IPS-20b (cell line): ENCODE measurements at regions not wholly inside any gene's neighbourhood (a gene's known extent, or its start where the extent isn't known, plus 50 kb on each side); places are given as distances from the start of the nearest gene placed in this dataset.
"Not testable (repeated sequence)": the region's sequence is repeated elsewhere in the genome, so short reads cannot be mapped to it uniquely, and the experiment has no call there.

Source experiments
- H3K27ac ChIP-seq: one replicate; pipeline ENCODE4 v1.5.1; 2013; ENCODE audit warnings: low read length
- H3K27me3 ChIP-seq: 2 replicates; pipeline ENCODE4 v1.6.1; 2013; ENCODE audit warnings: mild to moderate bottlenecking, low read length, inconsistent platforms; ENCODE audit not compliant: insufficient read depth
- H3K36me3 ChIP-seq: 2 replicates; pipeline ENCODE4 v1.6.1; 2013; ENCODE audit warnings: low read depth, mild to moderate bottlenecking, inconsistent platforms, low read length, moderate library complexity; ENCODE audit not compliant: insufficient read depth
- H3K4me1 ChIP-seq: 2 replicates; pipeline ENCODE4 v1.6.1; 2013; ENCODE audit warnings: mild to moderate bottlenecking, control low read depth, inconsistent platforms, low read length, moderate library complexity; ENCODE audit not compliant: insufficient read depth
- H3K4me3 ChIP-seq: 2 replicates; pipeline ENCODE4 v1.5.1; 2013; ENCODE audit warnings: mild to moderate bottlenecking, low read length, inconsistent platforms
- H3K9ac ChIP-seq: 2 replicates; pipeline ENCODE4 v1.6.1; 2013; ENCODE audit warnings: low read depth, mild to moderate bottlenecking, inconsistent platforms, low read length, moderate library complexity
- H3K9me3 ChIP-seq: 2 replicates; pipeline ENCODE4 v1.6.1; 2013; ENCODE audit warnings: mild to moderate bottlenecking, low read depth, low read length, inconsistent platforms; ENCODE audit not compliant: insufficient read depth

DNA sequence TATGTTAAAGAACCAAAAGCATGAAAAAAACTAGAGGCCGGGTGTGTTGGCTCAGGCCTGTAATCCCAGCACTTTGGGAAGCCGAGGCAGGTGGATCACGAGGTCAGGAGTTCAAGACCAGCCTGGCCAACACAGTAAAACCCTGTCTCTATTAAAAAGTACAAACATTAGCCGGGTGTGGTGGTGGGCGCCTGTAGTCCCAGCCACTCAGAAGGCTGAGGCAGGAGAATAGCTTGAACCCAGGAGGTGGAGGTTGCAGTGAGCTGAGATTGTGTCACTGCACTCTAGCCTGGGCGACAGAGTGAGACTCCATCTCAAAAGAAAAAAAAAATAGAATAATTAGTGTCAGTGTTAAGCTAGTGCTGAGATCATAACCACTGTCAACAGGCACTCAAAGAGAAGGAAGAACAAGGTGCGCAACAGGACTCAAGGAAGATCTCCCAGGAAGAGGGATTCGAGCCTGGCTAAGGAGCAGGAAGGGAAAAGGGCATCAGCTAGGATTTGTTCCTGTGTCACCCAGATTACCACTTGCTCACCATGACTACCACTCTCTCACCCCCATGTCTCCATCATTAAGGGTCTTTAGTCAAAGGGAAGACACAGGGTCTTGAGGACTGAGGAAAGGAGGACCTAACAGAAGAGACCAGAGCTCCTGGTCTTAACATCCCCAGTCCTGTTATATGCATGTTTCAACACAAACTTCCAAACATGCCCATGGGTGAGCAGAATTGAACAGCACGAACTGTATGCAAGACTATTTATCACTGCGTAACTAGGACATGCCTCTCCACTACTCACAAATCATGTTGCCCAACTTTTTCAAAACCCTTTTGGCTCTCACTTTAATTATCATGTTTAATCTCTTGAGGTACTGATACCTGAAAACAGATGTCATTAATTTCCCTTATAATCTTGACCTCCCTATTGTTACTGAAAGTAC lies 88.3 kb upstream of the PLEKHM1 start:
- no peak overlapping the region for H3K9ac ChIP-seq
- H3K4me1 ChIP-seq = peaks cover 11% of the 10 kb centered on the region
- peaks cover 48% of the 10 kb centered on the region for H3K36me3 ChIP-seq
- no peak overlapping the region for H3K4me3 ChIP-seq
- no peak overlapping the region for H3K27ac ChIP-seq
- no peaks in the 10 kb centered on the region for H3K9me3 ChIP-seq
- no peaks in the 10 kb centered on the region for H3K27me3 ChIP-seq

DNA sequence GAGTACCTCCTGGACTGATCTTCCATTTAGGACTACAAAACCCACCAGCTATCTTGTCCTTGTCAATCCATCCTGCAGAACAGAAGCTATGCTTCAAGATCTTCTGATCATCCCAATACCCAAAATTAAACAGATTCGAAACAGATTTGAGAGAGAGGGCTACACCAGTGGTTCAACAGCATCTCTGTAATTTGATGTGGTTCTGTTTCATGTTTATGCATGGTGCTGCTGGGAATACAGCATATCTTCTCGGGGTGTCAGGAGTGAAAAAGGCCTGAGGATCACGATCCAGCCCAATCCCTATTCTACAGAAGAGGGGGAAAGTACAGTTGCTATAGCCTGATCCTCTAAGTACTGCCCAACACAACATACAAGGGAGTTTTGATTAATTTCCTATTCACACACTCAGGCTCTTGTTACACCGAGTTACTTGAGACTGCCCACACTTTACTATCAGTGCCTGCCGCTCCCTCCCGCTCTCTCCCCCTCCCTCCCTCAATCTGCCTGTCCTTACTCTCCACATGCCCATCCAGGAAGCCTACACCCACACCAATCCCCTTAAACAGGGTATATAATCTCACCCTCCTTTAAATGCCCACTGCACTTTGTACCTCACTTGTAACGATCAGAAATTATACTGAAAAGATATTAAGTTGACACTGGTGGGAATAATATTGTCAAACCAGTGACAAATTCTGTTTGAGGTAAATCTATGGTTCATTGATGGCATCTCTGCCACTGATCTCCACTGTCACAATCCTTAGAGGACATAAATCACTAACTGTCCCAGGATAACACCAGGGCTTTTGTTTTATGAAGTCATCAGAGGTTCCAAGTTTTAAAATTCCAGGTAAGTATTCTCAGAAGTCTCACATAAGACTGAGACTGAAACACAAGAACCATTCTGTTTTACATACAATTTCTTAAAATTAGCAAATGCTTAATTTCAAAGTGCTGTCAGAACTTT lies 89.3 kb upstream of the PLEKHM1 start:
- H3K27me3 ChIP-seq = no peaks in the 10 kb centered on the region
- peaks cover 11% of the 10 kb centered on the region for H3K4me1 ChIP-seq
- no peaks in the 10 kb centered on the region for H3K9me3 ChIP-seq
- H3K9ac ChIP-seq = no peak overlapping the region
- H3K4me3 ChIP-seq = no peak overlapping the region
- H3K27ac ChIP-seq = no peak overlapping the region
- H3K36me3 ChIP-seq = peaks cover 42% of the 10 kb centered on the region

DNA sequence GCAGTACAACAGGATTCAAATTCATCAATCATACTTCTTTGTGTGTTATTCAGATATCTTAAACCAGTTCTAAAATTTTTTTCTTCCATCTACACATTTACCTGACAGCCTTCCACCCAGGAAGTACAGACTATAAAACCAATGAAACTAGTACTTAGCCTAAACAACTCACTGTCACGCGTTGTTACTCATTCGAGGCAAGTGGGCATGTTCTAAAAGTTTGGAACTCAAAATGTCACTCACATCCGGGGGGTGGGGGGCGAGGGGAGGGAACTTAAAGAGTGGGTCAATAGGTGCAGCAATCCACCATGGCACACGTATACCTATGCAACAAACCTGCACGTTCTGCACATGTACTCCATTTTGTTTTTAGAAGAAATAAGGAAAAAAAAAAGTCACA lies 90.4 kb upstream of the PLEKHM1 start:
- H3K27me3 ChIP-seq = no peaks in the 10 kb centered on the region
- no peak overlapping the region for H3K27ac ChIP-seq
- no peak overlapping the region for H3K9ac ChIP-seq
- H3K36me3 ChIP-seq = peaks cover 39% of the 10 kb centered on the region
- H3K4me1 ChIP-seq = peaks cover 11% of the 10 kb centered on the region
- no peaks in the 10 kb centered on the region for H3K9me3 ChIP-seq
- H3K4me3 ChIP-seq = no peak overlapping the region

DNA sequence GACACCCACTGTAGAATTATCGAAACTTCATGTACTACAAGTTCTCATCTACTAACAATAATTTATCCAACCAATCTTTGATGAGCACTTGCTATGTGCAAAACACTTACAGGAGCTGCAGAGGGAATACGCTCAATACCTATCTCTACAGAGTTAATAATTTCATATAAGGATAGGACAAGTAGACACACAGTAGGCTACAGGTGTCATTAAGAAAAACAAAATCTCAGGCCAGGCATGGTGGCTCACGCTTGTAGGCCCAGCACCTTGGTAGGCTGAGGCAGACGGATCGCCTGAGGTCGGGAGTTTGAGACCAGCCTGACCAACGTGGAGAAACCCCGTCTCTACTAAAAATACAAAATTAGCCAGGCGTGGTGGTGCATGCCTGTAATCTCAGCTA lies 91.3 kb upstream of the PLEKHM1 start:
- Histone ChIP-seq H3K4me3 (no peak overlapping the region), H3K9ac (no peak overlapping the region), H3K27me3 (no peaks in the 10 kb centered on the region), H3K4me1 (peaks cover 11% of the 10 kb centered on the region), H3K36me3 (peaks cover 32% of the 10 kb centered on the region), H3K27ac (no peak overlapping the region), H3K9me3 (no peaks in the 10 kb centered on the region)

DNA sequence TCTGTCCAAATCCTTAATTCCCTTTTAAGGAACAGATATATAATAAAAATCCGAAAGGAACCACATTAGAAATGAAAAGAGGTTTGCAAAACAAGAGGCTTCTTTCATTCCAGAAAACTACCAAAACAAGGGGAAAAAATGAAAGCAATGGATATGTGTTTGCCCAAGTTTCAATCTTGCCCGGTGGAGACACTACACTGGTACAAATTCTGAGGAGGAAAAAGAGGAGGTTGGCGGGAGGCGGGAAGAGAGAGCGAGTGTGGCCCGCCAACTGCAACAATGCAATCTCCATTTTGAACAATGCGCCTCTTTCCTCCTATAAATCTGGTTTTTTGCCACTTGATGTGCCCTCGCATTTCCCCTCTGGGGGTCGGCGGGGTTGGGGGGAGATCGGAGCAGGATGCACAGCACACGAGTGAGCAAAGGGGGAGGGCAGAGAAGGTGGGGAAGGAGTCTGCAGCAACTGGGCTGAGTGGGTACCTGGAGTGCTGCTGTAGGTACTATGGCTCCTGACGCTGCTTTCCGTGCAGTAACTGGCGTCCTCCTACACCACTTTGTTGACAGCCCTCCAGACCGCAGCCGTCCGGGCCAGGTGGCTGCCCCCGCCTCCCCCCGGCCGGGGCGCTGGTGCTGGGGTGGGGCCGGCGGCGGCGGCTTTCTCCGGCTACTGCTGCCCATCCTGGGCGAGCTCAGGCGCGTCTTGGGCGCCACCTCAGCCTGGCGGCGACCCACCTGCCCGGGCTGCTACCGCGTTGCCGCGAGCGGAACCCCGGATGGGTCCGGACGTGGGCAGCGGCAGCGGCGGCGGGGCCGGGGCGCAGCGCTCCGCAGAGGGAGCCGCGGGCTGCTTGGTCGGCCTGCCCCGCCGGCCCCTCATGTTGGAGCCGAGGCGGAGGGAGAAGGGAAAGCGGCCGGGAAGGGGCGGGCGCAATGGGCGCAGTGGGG lies 93.8 kb upstream of the PLEKHM1 start:
- Histone ChIP-seq H3K4me3 (peak overlapping the region; percentile 78), H3K27me3 (no peaks in the 10 kb centered on the region), H3K4me1 (peaks cover 10% of the 10 kb centered on the region), H3K36me3 (peaks cover 24% of the 10 kb centered on the region), H3K9ac (peak overlapping the region; percentile 98), H3K9me3 (no peaks in the 10 kb centered on the region), H3K27ac (peak overlapping the region; percentile 64)

DNA sequence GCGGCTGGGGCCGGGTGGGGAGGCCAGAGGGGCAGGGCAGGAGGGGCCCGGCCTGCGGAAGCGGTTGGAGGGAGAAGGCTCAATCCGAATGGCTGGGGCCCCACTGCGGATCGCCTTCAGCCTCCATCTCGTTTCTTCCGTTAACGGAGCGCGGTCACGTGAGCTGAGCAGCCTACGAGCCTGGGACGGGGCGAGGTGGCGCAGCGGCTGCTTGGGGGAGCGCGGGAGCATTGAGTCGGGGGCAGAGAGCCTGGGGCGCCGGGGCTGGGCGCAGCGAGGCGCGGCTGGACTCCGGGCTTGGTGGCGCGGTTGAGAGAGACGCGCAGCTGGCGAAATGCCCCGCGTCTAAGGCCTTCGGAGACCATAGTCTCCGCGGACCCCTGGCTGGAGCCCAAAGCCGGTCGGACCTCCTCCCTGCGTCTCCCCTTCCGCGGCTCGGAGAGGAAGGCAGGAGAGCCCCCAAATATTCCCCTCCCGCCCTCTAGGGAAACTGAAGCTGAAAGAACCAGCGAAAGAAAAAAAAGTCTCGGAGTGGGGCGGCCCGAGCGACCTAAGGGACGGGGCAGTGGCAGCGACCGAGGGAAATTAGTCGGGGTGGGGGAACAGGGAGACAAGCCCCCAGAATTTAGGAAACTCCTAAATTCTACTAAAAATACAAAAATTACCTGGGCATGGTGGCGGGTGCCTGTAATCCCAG lies 94.7 kb upstream of the PLEKHM1 start:
- not testable (repeated sequence) for H3K27me3 ChIP-seq, H3K9me3 ChIP-seq, H3K27ac ChIP-seq, H3K4me1 ChIP-seq
- peak overlapping the region; percentile 98 for H3K9ac ChIP-seq
- peak overlapping the region; percentile 78 for H3K4me3 ChIP-seq
- peaks cover 21% of the 10 kb centered on the region for H3K36me3 ChIP-seq

DNA sequence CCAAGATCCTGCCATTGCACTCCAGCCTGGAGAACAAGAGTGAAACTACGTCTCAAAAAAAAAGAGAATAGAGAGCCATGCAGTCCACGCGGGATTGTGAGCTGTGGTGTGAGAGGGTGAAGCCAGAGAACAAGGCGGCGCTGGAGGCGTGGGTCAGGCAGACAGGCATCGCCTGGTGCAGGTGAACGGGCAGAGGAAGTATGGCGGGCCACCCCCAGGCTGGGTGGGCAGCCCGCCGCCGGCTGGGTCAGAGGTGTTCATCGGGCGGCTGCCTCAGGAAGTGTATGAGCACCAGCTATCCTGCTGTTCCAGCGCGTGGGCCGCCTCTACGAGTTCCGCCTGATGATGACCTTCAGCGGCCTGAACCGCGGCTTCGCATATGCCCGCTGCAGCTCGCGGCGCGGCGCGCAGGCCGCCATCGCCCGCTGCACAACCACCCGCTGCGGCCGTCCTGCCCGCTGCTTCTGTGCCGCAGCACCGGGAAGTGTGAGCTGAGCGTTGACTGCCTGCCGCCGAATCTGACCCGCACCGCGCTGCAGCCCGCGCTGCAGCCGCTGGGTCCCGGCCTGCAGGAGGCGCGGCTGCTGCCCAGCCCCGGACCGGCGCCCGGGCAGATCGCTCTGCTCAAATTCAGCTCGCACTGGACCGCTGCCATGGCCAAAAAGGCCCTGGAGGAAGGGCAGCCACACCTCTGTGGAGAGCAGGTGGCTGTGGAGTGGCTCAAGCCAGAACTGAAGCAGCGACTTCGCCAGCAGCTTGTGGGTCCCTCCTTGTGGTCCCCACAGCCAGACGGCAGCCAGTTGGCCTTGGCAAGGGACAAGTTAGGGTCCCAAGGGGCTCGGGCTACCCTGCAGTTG lies 95.5 kb upstream of the PLEKHM1 start:
- Histone ChIP-seq H3K9ac (peak overlapping the region; percentile 98; the same call in 1 of the 2 replicates), H3K4me3 (peak overlapping the region; percentile 78), H3K36me3 (peaks cover 18% of the 10 kb centered on the region)
- H3K4me1 ChIP-seq, H3K9me3 ChIP-seq, H3K27ac ChIP-seq, H3K27me3 ChIP-seq: not testable (repeated sequence)

DNA sequence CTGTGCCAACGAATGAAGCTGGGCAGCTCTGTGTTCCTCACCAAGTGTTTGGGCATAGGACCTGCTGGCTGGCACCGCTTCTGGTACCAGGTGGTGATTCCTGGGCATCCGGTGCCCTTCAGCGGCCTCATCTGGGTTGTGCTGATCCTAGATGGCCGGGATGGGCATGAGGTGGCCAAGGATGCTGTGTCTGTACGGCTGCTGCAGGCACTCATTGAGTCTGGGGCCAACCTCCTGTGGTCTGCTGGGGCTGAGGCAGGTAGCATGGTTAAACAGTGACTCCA lies 96.1 kb upstream of the PLEKHM1 start:
- H3K27me3 ChIP-seq, H3K4me1 ChIP-seq, H3K9ac ChIP-seq, H3K27ac ChIP-seq, H3K9me3 ChIP-seq: not testable (repeated sequence)
- Histone ChIP-seq H3K36me3 (peaks cover 13% of the 10 kb centered on the region), H3K4me3 (peak overlapping the region; percentile 78; the same call in 1 of the 2 replicates)

DNA sequence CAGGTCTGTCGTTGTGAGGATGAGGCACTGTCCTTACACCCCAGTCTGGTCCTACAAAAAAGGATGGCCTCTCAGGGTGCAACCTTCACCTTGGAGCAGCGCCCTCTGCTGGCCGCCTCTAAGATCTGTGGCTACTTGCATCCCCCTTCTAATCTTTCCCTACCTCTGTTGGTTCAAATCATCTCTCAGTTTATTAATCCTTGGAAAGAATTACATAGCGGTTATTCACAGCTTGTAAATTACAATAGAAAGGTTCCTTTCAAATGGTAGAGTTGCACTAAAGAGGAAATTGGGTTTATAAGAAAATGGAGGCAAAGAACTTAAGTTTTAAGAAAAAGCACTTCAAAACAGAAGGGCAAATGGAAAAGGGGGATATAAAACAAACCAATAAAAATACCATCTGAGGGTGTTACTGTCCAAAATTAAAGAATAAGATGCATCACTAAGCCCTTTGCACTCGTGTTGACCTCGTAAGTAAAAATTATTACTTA lies 102.0 kb upstream of the PLEKHM1 start:
- H3K36me3 ChIP-seq, H3K4me1 ChIP-seq, H3K9ac ChIP-seq, H3K27ac ChIP-seq, H3K27me3 ChIP-seq, H3K4me3 ChIP-seq, H3K9me3 ChIP-seq: not testable (repeated sequence)

DNA sequence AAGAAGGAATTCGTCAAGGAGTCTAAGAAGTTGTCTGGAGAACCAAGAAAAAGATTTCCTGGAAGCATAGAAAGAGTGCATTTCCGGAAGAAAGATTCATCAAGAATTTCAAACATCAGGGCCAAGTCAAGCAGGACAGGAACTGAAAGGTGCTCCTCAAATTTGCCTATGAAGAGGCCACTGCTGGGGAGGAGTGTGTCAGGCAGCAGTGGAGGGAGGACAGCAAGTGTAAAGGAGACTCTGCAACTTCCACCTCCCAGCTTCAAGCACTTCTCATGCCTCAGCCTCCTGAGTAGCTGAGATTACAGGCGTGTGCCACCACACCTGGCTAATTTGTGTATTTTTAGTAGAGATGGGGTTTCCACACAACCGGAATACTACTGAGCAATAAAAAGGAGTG lies 105.8 kb upstream of the PLEKHM1 start:
- not testable (repeated sequence) for H3K27me3 ChIP-seq, H3K9ac ChIP-seq, H3K27ac ChIP-seq, H3K9me3 ChIP-seq, H3K4me3 ChIP-seq, H3K36me3 ChIP-seq, H3K4me1 ChIP-seq
